ENCODE measurements at regions not wholly inside any gene's neighbourhood (a gene's known extent, or its start where the extent isn't known, plus 50 kb on each side); places are given as distances from the start of the nearest gene placed in this dataset.

DNA sequence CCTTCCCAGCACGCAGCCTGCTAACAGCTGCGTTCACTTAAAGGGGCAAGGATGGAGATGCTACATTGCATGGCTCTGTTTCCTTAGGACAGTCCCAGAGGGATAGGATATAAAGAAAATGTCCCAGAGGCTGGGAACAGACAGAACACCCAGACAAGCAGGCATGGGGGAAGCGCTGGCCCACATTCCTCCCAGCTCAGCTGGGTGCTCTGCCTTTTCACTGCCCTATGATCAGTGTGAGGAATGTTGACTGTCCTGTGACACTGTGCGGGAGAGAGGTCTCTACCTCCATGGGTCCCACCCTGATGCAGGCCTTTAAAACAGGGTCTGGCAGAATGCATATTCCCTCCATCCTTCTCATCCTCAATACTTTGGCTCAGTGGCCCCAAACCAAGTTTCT is 459.4 kb upstream of the DMAC1 start:
- Histone ChIP-seq H3K9me3 (replicated peaks in 1 of 2; ENCODE audit: control insufficient read depth in 1 of 2, insufficient read depth in 1 of 2, low read length in 2 of 2) (no peaks in the 10 kb centered on the region), H3K4me2 (replicated peaks; ENCODE audit: extremely low read depth, low read length, poor library complexity, severe bottlenecking) (no peak overlapping the region), H2AFZ (ENCODE audit: insufficient read depth, low read depth, low read length, poor library complexity, severe bottlenecking) (no peak overlapping the region), H3K4me3 (replicated peaks in 1 of 3; ENCODE audit: low read depth in 2 of 3, low read length in 3 of 3) (no peak overlapping the region), H3K27me3 (ENCODE audit: control insufficient read depth in 2 of 2, insufficient read depth in 2 of 2, low read length in 2 of 2) (no peaks in the 10 kb centered on the region), H3K79me2 (ENCODE audit: insufficient read depth, low read length) (no peaks in the 10 kb centered on the region), H3K36me3 (replicated peaks in 1 of 2; ENCODE audit: control insufficient read depth in 1 of 2, insufficient read depth in 2 of 2, low read length in 2 of 2) (no peaks in the 10 kb centered on the region), H3K4me1 (ENCODE audit: control insufficient read depth in 1 of 2, insufficient read depth in 2 of 2, low read length in 2 of 2) (no peaks in the 10 kb centered on the region), H3K27ac (ENCODE audit: low read depth in 1 of 2, low read length in 2 of 2) (no peak overlapping the region), H3K9ac (ENCODE audit: insufficient read depth, low read length, poor library complexity, severe bottlenecking) (no peak overlapping the region), H4K20me1 (ENCODE audit: insufficient read depth, low read length) (no peaks in the 10 kb centered on the region)
- Mint-ChIP-seq H3K27ac (no peak overlapping the region), H3K9me3 (peaks cover 0 to 5% (median 0%) of the 10 kb centered on the region in 7 donors), H3K27me3 (ENCODE audit: low read depth in 3 of 3) (peaks cover 0 to 2% (median 0%) of the 10 kb centered on the region in 3 donors), H3K36me3 (no peaks in the 10 kb centered on the region), H3K4me3 (no peak overlapping the region), H3K4me1 (peaks cover 6% of the 10 kb centered on the region)
- intact Hi-C loops (cut with micrococcal nuclease) = no loop called here
- TF ChIP-seq, protein P1, sequence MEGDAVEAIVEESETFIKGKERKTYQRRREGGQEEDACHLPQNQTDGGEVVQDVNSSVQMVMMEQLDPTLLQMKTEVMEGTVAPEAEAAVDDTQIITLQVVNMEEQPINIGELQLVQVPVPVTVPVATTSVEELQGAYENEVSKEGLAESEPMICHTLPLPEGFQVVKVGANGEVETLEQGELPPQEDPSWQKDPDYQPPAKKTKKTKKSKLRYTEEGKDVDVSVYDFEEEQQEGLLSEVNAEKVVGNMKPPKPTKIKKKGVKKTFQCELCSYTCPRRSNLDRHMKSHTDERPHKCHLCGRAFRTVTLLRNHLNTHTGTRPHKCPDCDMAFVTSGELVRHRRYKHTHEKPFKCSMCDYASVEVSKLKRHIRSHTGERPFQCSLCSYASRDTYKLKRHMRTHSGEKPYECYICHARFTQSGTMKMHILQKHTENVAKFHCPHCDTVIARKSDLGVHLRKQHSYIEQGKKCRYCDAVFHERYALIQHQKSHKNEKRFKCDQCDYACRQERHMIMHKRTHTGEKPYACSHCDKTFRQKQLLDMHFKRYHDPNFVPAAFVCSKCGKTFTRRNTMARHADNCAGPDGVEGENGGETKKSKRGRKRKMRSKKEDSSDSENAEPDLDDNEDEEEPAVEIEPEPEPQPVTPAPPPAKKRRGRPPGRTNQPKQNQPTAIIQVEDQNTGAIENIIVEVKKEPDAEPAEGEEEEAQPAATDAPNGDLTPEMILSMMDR (IDR thresholded peaks at IDR 0.05) = no peak
- DNase-seq = no peak
- WGBS (ENCODE audit: insufficient coverage) = 81% methylated on average over 4 of the region's 4 CpGs

DNA sequence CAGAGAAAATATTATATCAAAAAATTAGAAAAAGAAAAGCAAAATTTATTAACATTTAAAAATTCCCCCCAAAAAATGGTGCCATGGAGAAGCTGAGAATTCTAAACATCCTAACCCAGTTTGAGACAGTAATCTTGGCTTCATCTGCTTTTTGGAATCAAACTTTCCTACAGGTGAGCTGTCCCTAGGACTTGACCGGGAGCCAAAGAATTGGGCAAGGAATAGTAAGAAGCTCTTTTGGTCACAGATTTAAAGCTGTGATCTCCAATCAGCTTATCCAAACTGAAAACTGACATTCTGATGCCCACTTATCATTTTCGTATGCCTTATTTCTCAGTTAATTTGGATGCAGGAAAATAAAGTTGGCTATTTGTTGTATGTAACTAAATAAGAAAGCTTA is 457.3 kb upstream of the DMAC1 start:
- no peak overlapping the region for H3K4me2 ChIP-seq (replicated peaks; ENCODE audit: extremely low read depth, low read length, poor library complexity, severe bottlenecking)
- no peaks in the 10 kb centered on the region for H4K20me1 ChIP-seq (ENCODE audit: insufficient read depth, low read length)
- H3K27ac Mint-ChIP-seq = no peak overlapping the region
- H3K4me3 ChIP-seq (replicated peaks in 1 of 3; ENCODE audit: low read depth in 2 of 3, low read length in 3 of 3) = no peak overlapping the region
- no peaks in the 10 kb centered on the region for H3K9me3 ChIP-seq (replicated peaks in 1 of 2; ENCODE audit: control insufficient read depth in 1 of 2, insufficient read depth in 1 of 2, low read length in 2 of 2)
- no peak overlapping the region for H3K4me3 Mint-ChIP-seq
- no peak overlapping the region for H2AFZ ChIP-seq (ENCODE audit: insufficient read depth, low read depth, low read length, poor library complexity, severe bottlenecking)
- H3K36me3 ChIP-seq (replicated peaks in 1 of 2; ENCODE audit: control insufficient read depth in 1 of 2, insufficient read depth in 2 of 2, low read length in 2 of 2) = no peaks in the 10 kb centered on the region
- no peak overlapping the region for H3K9ac ChIP-seq (ENCODE audit: insufficient read depth, low read length, poor library complexity, severe bottlenecking)
- H3K27me3 ChIP-seq (ENCODE audit: control insufficient read depth in 2 of 2, insufficient read depth in 2 of 2, low read length in 2 of 2) = no peaks in the 10 kb centered on the region
- intact Hi-C loops (cut with micrococcal nuclease) = no loop called here
- H3K79me2 ChIP-seq (ENCODE audit: insufficient read depth, low read length) = no peaks in the 10 kb centered on the region
- DNase-seq = no peak
- H3K9me3 Mint-ChIP-seq = peaks cover 0 to 5% (median 0%) of the 10 kb centered on the region in 7 donors
- peaks cover 0 to 2% (median 0%) of the 10 kb centered on the region in 3 donors for H3K27me3 Mint-ChIP-seq (ENCODE audit: low read depth in 3 of 3)
- H3K4me1 ChIP-seq (ENCODE audit: control insufficient read depth in 1 of 2, insufficient read depth in 2 of 2, low read length in 2 of 2) = no peaks in the 10 kb centered on the region
- no CpG with 5 or more reads among the region's 2 CpGs for WGBS (ENCODE audit: insufficient coverage)
- no peak overlapping the region for H3K27ac ChIP-seq (ENCODE audit: low read depth in 1 of 2, low read length in 2 of 2)
- H3K36me3 Mint-ChIP-seq = no peaks in the 10 kb centered on the region
- TF ChIP-seq, protein P1 (IDR thresholded peaks at IDR 0.05) = no peak
- H3K4me1 Mint-ChIP-seq = peaks cover 5% of the 10 kb centered on the region
